WTC11 (cell line): ENCODE measurements at regions not wholly inside any gene's neighbourhood (a gene's known extent, or its start where the extent isn't known, plus 50 kb on each side); places are given as distances from the start of the nearest gene placed in this dataset.

Source experiments
- ATAC-seq: fragments of 200-7000 bp; cut with Tn5 transposase; 2 replicates; pipeline ENCODE4 v1.10.0; 2021; ENCODE audit warnings: mild to moderate bottlenecking, moderate library complexity
- CTCF ChIA-PET: fragments of 300-600 bp; sonication (Branson Sonifier 250); formaldehyde crosslinking; loops from one replicate; lab custom pipeline; 2021; ENCODE audit warnings: antibody characterized with exemption; lab: Charles Lee
- POLR2A ChIA-PET: fragments of 350-600 bp; sonication (Branson Sonifier 250); formaldehyde crosslinking; loops from one replicate; lab custom pipeline; 2021; ENCODE audit warnings: antibody characterized with exemption; lab: Charles Lee
- DNase-seq: peaks from one replicate; pipeline ENCODE4 v3.0.0; 2021; ENCODE audit warnings: low spot score
- H3K27ac Mint-ChIP-seq: 2 replicates; pipeline ENCODE4 v1.8.0; 2021; ENCODE audit warnings: mixed read lengths
- H3K27me3 Mint-ChIP-seq: 2 replicates; pipeline ENCODE4 v1.8.0; 2021; ENCODE audit warnings: low read depth, mild to moderate bottlenecking, moderate library complexity, mixed read lengths
- H3K36me3 Mint-ChIP-seq: 2 replicates; pipeline ENCODE4 v1.8.0; 2021; ENCODE audit warnings: mixed read lengths
- H3K4me1 Mint-ChIP-seq: 2 replicates; pipeline ENCODE4 v1.8.0; 2022; ENCODE audit warnings: mixed read lengths
- H3K4me3 Mint-ChIP-seq: 2 replicates; pipeline ENCODE4 v1.8.0; 2021; ENCODE audit warnings: mild to moderate bottlenecking, moderate library complexity, mixed read lengths
- H3K9me3 Mint-ChIP-seq: 2 replicates; pipeline ENCODE4 v1.8.0; 2021; ENCODE audit warnings: mixed read lengths
- ATF3 ChIP-seq: sonication (generic); formaldehyde crosslinking; conservative IDR thresholded peaks from 2 replicates; pipeline ENCODE4 v1.8.1; 2022; ENCODE audit warnings: mild to moderate bottlenecking, missing genetic modification reagents
- CREB1 ChIP-seq: sonication (generic); formaldehyde crosslinking; IDR thresholded peaks from 2 replicates; pipeline ENCODE4 v1.8.0; 2023; ENCODE audit warnings: mild to moderate bottlenecking, missing genetic modification reagents
- CREM ChIP-seq: sonication (generic); formaldehyde crosslinking; IDR thresholded peaks from 2 replicates; pipeline ENCODE4 v1.8.1; 2022; ENCODE audit warnings: mild to moderate bottlenecking, missing genetic modification reagents, moderate library complexity
- ELF4 ChIP-seq: sonication (generic); formaldehyde crosslinking; IDR thresholded peaks from 2 replicates; pipeline ENCODE4 v1.8.1; 2022; ENCODE audit warnings: low read depth, mild to moderate bottlenecking, moderate library complexity, missing genetic modification reagents
- ERG ChIP-seq: fragments of 250-450 bp; sonication (Bioruptor Pico); IDR thresholded peaks from 2 replicates; pipeline ENCODE4 v1.8.0; 2021; ENCODE audit warnings: mild to moderate bottlenecking
- GABPB1 ChIP-seq: sonication (generic); formaldehyde crosslinking; IDR thresholded peaks from 2 replicates; pipeline ENCODE4 v1.8.1; 2023; ENCODE audit warnings: mild to moderate bottlenecking, missing genetic modification reagents
- KAT7 ChIP-seq: sonication (generic); formaldehyde crosslinking; IDR thresholded peaks from 2 replicates; pipeline ENCODE4 v1.8.1; 2023; ENCODE audit warnings: missing genetic modification reagents, mild to moderate bottlenecking, borderline replicate concordance
- NR1H2 ChIP-seq: sonication (generic); formaldehyde crosslinking; IDR thresholded peaks from 2 replicates; pipeline ENCODE4 v1.9.0; 2021; ENCODE audit warnings: mild to moderate bottlenecking, moderate library complexity, missing genetic modification reagents
- PREB ChIP-seq: sonication (generic); formaldehyde crosslinking; IDR thresholded peaks from 2 replicates; pipeline ENCODE4 v1.8.1; 2022; ENCODE audit warnings: mild to moderate bottlenecking, missing genetic modification reagents, moderate library complexity, borderline replicate concordance
- RELA ChIP-seq: sonication (generic); formaldehyde crosslinking; IDR thresholded peaks from 2 replicates; pipeline ENCODE4 v1.8.1; 2022; ENCODE audit warnings: missing genetic modification reagents, mild to moderate bottlenecking, borderline replicate concordance
- SOX15 ChIP-seq: fragments of 250-450 bp; sonication (Bioruptor Pico); IDR thresholded peaks from 2 replicates; pipeline ENCODE4 v1.9.0; 2021; ENCODE audit warnings: mild to moderate bottlenecking
- TP53 ChIP-seq: sonication (generic); formaldehyde crosslinking; IDR thresholded peaks from 2 replicates; pipeline ENCODE4 v1.8.1; 2023; ENCODE audit warnings: mild to moderate bottlenecking, missing genetic modification reagents
- ZBTB43 ChIP-seq: sonication (generic); formaldehyde crosslinking; IDR thresholded peaks from 2 replicates; pipeline ENCODE4 v1.8.1; 2023; ENCODE audit warnings: mild to moderate bottlenecking, missing genetic modification reagents
- ZNF232 ChIP-seq: sonication (generic); formaldehyde crosslinking; IDR thresholded peaks from 2 replicates; pipeline ENCODE4 v1.8.0; 2022; ENCODE audit warnings: mild to moderate bottlenecking, missing genetic modification reagents
- TF ChIP-seq, protein P1 (sequence below): sonication (generic); formaldehyde crosslinking; IDR thresholded peaks from 2 replicates; pipeline ENCODE4 v1.8.1; 2023; ENCODE audit warnings: mild to moderate bottlenecking, moderate library complexity, missing genetic modification reagents
- TF ChIP-seq, protein P2 (sequence below): sonication (generic); formaldehyde crosslinking; IDR thresholded peaks from 2 replicates; pipeline ENCODE4 v1.8.0; 2023; ENCODE audit warnings: missing genetic modification reagents
- TF ChIP-seq, protein P3 (sequence below): sonication (generic); formaldehyde crosslinking; IDR thresholded peaks from 2 replicates; pipeline ENCODE4 v1.8.1; 2023; ENCODE audit warnings: mild to moderate bottlenecking, missing genetic modification reagents, moderate library complexity
- TF ChIP-seq, protein P4 (sequence below): fragments of 250-450 bp; sonication (Bioruptor Pico); conservative IDR thresholded peaks from 2 replicates; pipeline ENCODE4 v1.9.0; 2021; ENCODE audit warnings: mild to moderate bottlenecking

GRCh38 chr5:2217219-2217618 is 334.5 kb upstream of the IRX4 start:
- POLR2A ChIA-PET = no interaction called here

More at GRCh38 chr5:2217219-2217618, 334.5 kb upstream of the IRX4 start:
- Mint-ChIP-seq H3K27me3 (no peaks in the 10 kb centered on the region), H3K36me3 (no peaks in the 10 kb centered on the region), H3K4me1 (no peaks in the 10 kb centered on the region), H3K27ac (no peak overlapping the region), H3K9me3 (peaks cover 14% of the 10 kb centered on the region), H3K4me3 (no peak overlapping the region)
- CTCF ChIA-PET = no interaction called here
- DNase-seq (no peak), ATAC-seq (no peak)
- TF ChIP-seq, protein P1, sequence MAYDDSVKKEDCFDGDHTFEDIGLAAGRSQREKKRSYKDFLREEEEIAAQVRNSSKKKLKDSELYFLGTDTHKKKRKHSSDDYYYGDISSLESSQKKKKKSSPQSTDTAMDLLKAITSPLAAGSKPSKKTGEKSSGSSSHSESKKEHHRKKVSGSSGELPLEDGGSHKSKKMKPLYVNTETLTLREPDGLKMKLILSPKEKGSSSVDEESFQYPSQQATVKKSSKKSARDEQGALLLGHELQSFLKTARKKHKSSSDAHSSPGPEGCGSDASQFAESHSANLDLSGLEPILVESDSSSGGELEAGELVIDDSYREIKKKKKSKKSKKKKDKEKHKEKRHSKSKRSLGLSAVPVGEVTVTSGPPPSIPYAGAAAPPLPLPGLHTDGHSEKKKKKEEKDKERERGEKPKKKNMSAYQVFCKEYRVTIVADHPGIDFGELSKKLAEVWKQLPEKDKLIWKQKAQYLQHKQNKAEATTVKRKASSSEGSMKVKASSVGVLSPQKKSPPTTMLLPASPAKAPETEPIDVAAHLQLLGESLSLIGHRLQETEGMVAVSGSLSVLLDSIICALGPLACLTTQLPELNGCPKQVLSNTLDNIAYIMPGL = no peak
- TF ChIP-seq, protein P2, sequence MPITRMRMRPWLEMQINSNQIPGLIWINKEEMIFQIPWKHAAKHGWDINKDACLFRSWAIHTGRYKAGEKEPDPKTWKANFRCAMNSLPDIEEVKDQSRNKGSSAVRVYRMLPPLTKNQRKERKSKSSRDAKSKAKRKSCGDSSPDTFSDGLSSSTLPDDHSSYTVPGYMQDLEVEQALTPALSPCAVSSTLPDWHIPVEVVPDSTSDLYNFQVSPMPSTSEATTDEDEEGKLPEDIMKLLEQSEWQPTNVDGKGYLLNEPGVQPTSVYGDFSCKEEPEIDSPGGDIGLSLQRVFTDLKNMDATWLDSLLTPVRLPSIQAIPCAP (CRISPR knock-in tag) = no peak
- TF ChIP-seq RELA (no peak), ATF3 (CRISPR knock-in tag) (no peak), PREB (CRISPR knock-in tag) (no peak), NR1H2 (CRISPR knock-in tag) (no peak), KAT7 (no peak), ZBTB43 (CRISPR knock-in tag) (no peak), ZNF232 (CRISPR knock-in tag) (no peak), ELF4 (CRISPR knock-in tag) (no peak), CREM (CRISPR knock-in tag) (no peak), SOX15 (CRISPR knock-in tag) (no peak), GABPB1 (CRISPR knock-in tag) (no peak), TP53 (CRISPR knock-in tag) (no peak), ERG (CRISPR knock-in tag) (no peak), CREB1 (CRISPR knock-in tag) (no peak)
- TF ChIP-seq, protein P3, sequence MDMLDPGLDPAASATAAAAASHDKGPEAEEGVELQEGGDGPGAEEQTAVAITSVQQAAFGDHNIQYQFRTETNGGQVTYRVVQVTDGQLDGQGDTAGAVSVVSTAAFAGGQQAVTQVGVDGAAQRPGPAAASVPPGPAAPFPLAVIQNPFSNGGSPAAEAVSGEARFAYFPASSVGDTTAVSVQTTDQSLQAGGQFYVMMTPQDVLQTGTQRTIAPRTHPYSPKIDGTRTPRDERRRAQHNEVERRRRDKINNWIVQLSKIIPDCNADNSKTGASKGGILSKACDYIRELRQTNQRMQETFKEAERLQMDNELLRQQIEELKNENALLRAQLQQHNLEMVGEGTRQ (CRISPR knock-in tag) = no peak
- TF ChIP-seq, protein P4, sequence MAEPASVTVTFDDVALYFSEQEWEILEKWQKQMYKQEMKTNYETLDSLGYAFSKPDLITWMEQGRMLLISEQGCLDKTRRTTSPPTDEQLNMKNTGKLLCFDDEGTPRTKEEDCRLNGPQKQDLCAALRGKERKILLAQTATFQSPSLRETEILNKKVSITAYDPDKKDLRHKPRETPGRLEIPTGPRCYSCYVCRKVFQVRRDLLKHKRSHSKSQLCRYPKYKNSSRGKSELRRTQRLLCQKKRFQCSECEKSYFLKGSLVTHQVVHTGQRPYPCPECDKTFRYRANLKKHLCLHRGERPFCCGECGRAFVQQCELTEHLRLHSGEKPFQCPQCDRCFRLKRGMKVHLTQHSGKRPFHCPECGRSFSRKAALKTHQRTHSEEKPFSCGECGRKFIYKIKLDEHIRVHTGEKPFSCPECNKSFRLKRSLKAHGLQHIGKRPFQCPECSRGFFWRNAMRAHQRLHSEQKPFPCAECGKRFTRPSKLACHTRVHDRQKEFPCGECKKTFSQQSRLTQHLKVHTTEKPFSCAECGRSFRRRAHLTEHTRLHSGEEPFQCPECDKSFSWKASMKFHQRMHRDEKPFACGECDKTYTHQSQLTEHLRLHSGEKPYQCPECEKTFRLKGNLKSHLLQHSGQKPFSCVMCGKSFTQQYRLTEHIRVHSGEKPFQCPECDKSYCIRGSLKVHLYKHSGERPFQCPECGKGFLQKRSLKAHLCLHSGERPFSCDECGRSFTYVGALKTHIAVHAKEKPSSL (CRISPR knock-in tag) = no peak
